HG02610 (cell line): ENCODE measurements at regions not wholly inside any gene's neighbourhood (a gene's known extent, or its start where the extent isn't known, plus 50 kb on each side); places are given as distances from the start of the nearest gene placed in this dataset.

Experiments
- ATAC-seq: cut with Tn5 transposase; IDR thresholded peaks from one replicate; pipeline ENCODE4 v1.9.1; 2021; ENCODE audit warnings: mild to moderate bottlenecking, moderate library complexity; ENCODE audit not compliant: unreplicated experiment

DNA sequence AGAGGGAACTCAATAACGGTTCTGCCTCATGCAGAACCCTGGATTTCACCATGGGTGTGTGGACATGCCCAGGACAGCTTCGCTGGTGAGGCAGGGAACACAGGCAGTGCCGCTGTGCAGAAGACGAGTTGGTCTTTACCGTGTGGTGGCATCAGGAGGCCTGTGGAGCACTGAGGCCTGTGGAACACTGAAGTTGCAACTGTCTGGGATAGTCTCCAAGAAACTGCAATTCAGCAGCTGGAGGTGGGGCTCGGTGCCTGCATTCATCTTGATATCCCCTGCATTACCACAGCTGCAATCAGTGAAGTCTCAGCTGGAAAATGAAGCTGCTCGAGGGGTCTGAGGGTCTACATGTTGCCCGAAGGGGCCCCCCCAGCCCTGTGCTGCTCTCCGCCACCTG is 202.4 kb upstream of the CDH4 start:
- no peak for ATAC-seq

DNA sequence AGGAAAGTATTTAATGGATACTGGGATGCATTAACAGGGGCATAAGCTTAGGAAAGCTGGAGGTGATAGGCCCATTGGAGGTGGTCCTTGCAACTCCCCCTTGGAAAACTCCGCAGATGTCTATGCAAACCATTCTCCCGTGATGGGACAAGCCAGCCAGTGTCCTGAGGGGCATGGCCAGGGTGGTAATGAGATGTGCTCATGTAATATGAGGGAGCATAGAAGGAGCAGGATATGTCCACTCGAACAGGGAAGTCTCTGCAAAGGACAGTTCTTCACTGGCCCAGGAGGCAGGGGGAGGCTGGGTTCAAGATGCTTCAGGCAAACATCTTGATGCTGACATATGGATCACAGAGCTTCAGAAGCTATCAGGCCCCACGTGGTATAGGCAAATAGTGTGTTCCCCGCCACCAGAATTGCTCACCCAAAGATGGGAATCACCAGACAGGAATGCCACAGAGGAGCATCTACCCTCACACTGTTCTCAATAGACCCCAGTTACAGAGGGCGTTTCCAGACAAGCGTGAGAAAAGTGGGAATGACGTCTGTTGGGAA is 201.6 kb upstream of the CDH4 start:
- ATAC-seq, result no peak

DNA sequence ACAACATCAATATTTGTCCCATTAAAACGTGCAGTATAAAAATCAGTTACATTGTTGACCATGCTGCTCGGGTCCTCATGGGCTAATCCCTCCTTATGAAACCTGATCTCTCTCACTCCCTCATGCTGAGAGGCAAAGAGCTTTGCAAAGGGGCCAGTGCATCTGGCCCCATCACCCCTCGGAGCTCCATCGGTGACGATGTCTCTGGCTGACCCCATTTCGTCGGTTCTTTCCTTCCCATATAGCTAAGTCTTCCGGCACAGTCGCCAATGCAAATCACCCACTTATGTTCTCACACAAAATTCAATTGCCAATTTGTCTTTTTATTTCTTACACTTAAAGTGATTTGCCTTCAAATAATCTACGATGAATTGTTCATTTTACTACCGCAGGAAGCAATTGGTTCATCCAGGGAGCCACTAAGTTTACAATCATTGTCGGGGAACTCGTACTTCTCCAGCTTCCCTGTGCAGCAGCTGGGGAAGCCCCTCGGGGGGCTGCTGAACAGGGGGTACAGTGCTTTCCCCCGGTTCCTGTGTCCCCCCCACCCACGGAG is 199.8 kb upstream of the CDH4 start:
- ATAC-seq, result no peak

DNA sequence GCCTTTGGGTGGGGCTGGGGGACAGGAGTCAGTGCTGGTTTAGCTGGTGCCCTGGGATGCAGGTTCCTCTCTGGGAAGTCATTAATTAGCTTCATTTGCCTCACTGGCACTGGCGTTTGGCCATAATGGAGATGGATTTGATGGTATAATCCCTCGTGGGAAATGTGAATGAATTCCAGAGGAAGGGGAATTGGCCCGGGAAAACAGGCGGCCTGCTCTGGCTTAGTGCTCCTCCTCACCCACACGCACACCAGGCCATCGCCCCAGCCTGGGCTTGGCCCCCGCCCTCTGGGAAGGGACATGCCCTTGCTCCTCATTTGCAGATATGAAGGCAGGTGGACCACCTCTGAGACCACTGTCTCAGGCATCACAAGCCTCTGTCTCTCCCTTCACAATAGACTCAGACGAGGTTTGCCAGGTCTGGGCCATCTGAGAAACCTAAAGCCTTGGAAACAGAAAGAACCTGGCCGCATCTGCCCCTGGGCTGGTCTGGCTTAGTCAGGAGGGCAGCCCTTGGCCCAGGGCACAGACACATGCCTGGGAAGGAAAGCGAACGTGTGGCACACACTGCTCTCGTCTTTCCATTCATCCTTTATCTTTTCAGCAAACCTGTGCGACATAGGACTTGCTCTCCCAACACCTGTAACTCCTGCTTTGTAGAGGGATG is 199.2 kb upstream of the CDH4 start:
- ATAC-seq, result no peak

GRCh38 chr20:61053487-61053886 is 198.6 kb upstream of the CDH4 start:
- no peak for ATAC-seq

GRCh38 chr20:61053889-61054288 is 198.2 kb upstream of the CDH4 start:
- ATAC-seq, result no peak

GRCh38 chr20:61054411-61054810 is 197.7 kb upstream of the CDH4 start:
- no peak for ATAC-seq

DNA sequence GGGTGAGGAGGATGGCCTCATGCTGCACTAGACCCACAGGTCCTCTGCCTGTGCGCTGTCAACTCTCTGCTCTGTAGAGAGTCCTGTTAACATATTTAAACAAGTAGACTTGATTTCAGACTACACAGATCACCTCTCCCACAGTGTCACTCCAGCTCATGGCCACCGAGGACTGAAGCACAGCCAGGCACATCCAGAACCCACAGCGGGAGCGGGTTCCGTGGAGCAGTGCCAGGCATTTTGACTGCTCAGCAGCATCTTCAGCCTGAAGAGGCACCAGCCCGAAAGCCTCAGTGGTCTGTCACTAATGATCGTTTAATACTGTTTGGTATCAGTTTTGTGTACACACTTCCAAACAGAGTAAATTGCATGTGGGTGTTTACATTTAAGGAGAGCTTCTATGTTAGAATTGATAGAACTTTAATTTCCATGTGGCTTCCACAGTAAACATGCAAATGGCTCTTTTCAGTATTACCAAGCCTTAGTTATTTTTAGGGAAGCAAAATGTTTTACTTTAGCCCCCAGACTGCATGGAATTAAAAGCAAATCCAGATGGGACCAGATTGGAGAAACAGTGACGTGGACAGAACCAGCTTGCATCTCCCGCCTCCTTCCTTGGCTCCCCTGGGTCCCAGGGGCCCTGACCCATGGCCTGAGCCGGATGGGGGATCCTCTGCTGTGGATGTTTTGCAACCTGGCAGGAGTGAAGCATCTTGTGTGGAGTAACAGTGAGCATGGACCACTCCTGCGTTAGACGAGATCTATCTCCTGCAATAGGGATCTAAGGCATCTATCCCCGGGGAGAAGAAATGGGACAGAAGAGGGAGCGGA is 196.7 kb upstream of the CDH4 start:
- no peak for ATAC-seq

DNA sequence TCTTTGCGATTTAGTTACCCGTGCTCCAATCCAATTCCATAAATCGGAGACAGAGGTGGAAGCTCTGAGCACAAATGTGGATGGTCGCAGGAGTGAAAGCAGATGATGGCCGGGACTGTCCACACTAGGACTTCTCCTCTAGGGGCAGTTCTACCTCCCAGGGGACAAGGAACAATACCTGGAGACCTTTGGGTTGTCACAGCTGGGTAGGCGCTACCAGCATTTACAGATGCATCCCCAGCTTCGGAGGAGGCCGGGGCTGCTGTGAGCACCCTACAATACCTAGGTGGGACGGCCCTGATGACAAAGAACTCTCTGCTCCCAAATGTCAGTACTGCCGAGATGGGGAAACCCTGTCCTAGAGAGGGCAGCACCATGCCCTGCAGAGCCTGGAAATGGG is 195.9 kb upstream of the CDH4 start:
- ATAC-seq, result no peak

- no peak for ATAC-seq
Observed at GRCh38 chr20:61056627-61057442, 195.2 kb upstream of the CDH4 start.

DNA sequence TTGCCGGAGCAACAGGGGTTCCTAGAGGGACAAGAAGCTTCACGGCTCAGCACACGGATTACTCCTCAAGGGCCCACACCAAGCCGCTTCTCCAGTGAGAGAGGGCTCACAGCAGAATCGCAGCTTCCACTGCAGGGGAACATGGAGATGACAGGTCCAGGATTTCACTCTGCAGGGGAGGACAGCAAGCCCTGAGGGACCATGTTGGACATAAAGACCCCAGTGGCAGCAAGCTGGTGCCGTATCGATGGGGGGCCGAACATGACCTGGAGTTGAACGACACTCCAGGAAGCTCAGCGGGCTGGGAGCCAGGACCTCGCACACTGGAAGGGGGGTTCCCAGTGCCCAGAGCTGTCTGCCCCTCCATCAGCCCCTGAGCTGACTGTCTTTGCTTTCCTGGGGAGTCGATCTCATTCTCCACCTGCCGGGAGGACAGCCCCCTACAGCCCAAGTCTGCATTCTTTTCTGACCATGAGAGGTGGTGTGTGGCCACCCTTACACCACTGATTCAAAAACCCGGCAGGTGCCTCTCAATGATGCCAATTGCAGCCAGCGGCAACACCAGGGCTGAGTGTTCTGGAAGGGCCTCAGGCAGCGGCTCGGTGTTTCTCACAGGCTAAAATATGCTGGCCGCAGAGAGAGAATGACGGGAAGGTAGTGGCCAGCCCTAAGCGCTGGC is 194.5 kb upstream of the CDH4 start:
- no peak for ATAC-seq

GRCh38 chr20:61061981-61062380 is 190.1 kb upstream of the CDH4 start:
- ATAC-seq, result no peak

DNA sequence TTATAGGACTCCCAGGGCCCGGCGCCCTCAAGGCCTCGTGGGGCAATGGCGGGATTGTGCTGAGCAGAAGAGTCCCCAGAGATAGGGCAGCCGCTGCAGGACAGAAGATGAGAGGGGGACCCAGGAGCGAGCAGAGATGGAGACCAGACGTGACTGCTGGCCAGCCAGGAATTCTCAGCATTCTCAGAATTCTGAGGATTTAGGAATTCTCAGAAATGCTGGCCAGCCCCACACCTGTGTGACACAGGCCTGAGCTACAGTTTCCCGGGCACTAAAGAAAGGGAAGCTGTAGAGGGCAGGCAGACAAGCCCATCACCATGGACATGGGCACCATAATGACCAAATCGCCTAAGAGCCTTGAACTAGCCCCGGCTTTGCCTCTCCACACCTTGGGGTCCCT is 186.2 kb upstream of the CDH4 start:
- ATAC-seq, result no peak

DNA sequence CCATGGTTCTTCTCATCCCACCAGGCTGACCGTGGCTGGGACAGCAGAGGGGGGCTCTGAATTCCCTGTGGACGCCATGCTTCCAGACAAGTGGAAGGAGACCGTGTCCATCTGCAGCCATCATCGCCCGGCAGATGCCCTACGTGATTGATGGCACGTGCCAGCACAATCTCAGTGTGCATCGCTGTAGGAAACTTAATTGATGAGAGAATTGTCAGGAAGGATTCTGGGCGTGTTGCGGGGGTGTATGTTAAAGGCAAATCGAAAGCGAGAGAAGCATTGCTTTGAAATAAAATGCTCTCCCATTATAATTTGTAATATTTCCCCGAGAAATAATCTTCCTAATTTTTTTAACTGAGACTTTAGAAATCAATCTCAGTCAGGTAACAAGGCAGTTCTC is 185.5 kb upstream of the CDH4 start:
- ATAC-seq, result no peak

DNA sequence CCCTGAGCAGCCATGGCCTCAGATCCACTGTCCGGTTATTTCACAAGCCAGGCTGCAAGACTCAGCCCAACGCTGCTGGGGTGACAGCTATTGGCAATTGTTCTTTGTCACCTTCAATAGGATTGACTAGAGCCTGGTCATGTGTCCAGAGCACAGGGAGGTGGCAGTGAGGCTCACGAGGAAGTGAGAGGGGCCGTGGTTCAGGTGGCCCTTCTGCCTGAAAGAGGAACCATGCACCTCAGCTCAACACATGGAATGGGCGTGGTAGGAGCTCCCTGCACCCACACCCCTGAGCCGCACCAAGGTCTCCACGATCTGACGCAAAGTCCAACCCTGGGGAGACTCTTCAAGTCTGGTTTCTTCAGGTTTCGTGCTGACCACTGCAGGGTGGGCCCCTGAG is 184.8 kb upstream of the CDH4 start:
- no peak for ATAC-seq

- no peak for ATAC-seq
Observed at GRCh38 chr20:61072398-61072797, 179.7 kb upstream of the CDH4 start.

DNA sequence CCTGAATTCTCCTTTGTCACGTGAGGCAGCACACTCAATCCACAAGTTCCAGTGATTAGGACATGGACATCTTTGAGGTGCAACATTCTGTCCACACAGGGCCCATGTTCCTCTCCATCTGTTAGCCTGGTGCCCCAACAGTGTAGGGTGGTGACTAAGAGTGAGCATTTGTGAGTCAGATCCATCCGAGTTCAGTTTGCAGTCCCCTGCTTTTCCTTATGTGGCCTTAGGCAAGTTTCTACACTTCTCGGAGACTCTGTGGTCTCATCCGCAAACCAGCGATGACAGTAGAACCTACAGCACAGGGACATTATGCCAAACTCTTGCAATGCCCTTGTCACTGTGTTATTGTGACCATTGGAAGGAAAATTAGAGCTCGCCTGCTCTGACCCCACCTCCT is 178.7 kb upstream of the CDH4 start:
- ATAC-seq, result no peak

GRCh38 chr20:61082720-61083119 is 169.3 kb upstream of the CDH4 start:
- no peak for ATAC-seq

DNA sequence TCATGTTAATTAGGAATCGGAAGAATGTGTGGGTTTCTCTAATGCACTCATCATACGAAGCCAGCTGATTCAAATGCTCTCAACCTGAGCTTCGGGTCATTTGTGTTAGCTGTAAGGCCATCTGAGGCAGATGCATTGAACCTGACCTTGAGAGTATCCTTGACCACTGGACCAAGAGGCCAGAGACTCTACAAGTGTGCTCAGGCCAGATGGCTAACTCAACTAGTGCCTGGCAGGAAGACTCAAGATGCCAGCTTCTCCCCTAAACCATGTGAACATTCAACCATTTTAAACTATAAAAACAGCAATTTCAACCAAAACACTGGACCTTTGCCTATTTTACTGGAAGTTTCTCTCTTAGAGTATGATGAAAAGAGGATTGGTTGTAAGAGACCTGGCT is 168.6 kb upstream of the CDH4 start:
- no peak for ATAC-seq

DNA sequence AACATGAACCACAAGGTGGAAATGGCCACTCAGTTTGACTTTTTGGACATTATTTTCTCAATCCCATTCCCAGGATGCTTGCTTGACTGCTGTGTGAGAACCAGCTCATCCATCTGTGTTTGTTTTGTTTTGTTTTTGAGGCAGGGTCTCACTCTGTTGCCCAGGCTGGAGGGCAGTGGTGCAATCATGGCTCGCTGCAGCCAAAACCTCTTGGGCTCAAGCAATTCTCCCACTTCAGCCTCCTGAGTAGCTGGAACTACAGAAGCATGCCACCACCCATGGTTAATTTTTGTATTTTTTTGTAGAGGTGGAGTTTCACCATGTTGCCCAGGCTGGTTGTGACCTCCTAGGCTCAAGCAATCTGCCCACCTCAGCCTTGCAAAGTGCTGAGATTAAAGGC is 166.0 kb upstream of the CDH4 start:
- no peak for ATAC-seq

- ATAC-seq, result no peak
Observed at GRCh38 chr20:61090541-61090940, 161.5 kb upstream of the CDH4 start.
